Neural cell (in vitro differentiated cells): ENCODE measurements at regions not wholly inside any gene's neighbourhood (a gene's known extent, or its start where the extent isn't known, plus 50 kb on each side); places are given as distances from the start of the nearest gene placed in this dataset.

ENCODE experiments used
- EP300 ChIP-seq: fragments of 450-650 bp; conservative IDR thresholded peaks from 2 replicates; pipeline ENCODE4 v1.6.1; 2014; ENCODE audit warnings: antibody characterized with exemption, mild to moderate bottlenecking, moderate library complexity; ENCODE audit not compliant: poor library complexity, severe bottlenecking
- EZH2 ChIP-seq: fragments of 200-600, 300-800 bp; shearing (Covaris generic), sonication (generic); IDR thresholded peaks from 2 replicates; pipeline ENCODE4 v1.6.1; 2014; ENCODE audit warnings: antibody characterized with exemption, low read length, borderline replicate concordance, mild to moderate bottlenecking; ENCODE audit not compliant: insufficient read depth, poor library complexity, severe bottlenecking
- POLR2AphosphoS5 ChIP-seq: IDR thresholded peaks from 2 replicates; pipeline ENCODE4 v1.6.1; 2012
- RAD21 ChIP-seq: fragments of 450-650 bp; conservative IDR thresholded peaks from 2 replicates; pipeline ENCODE4 v1.6.1; 2014; ENCODE audit warnings: antibody characterized with exemption, mild to moderate bottlenecking, moderate library complexity
- REST ChIP-seq: IDR thresholded peaks from 2 replicates; pipeline ENCODE4 v1.6.1; 2012; ENCODE audit warnings: borderline replicate concordance
- TF ChIP-seq, protein P1 (sequence below): fragments of 450-650 bp; IDR thresholded peaks from 2 replicates; pipeline ENCODE4 v1.5.1; 2014; ENCODE audit warnings: antibody characterized with exemption, mild to moderate bottlenecking, moderate library complexity; ENCODE audit not compliant: poor library complexity, severe bottlenecking

- TF ChIP-seq, protein P1, sequence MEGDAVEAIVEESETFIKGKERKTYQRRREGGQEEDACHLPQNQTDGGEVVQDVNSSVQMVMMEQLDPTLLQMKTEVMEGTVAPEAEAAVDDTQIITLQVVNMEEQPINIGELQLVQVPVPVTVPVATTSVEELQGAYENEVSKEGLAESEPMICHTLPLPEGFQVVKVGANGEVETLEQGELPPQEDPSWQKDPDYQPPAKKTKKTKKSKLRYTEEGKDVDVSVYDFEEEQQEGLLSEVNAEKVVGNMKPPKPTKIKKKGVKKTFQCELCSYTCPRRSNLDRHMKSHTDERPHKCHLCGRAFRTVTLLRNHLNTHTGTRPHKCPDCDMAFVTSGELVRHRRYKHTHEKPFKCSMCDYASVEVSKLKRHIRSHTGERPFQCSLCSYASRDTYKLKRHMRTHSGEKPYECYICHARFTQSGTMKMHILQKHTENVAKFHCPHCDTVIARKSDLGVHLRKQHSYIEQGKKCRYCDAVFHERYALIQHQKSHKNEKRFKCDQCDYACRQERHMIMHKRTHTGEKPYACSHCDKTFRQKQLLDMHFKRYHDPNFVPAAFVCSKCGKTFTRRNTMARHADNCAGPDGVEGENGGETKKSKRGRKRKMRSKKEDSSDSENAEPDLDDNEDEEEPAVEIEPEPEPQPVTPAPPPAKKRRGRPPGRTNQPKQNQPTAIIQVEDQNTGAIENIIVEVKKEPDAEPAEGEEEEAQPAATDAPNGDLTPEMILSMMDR, result no peak
- TF ChIP-seq EZH2 (no peak), EP300 (no peak), RAD21 (no peak), REST (no peak), POLR2AphosphoS5 (no peak)
These were observed 121.0 kb downstream of the MTHFS start for GRCh38 chr15:79775821-79776220.
